HG02610 (cell line): ENCODE measurements at regions not wholly inside any gene's neighbourhood (a gene's known extent, or its start where the extent isn't known, plus 50 kb on each side); places are given as distances from the start of the nearest gene placed in this dataset.

Experiments
- ATAC-seq: cut with Tn5 transposase; IDR thresholded peaks from one replicate; pipeline ENCODE4 v1.9.1; 2021; ENCODE audit warnings: mild to moderate bottlenecking, moderate library complexity; ENCODE audit not compliant: unreplicated experiment

GRCh38 chr3:66592016-66592761 lies 91.4 kb upstream of the LRIG1 start:
- no peak for ATAC-seq

GRCh38 chr3:66592927-66593625 lies 92.3 kb upstream of the LRIG1 start:
- ATAC-seq = no peak

GRCh38 chr3:66593978-66594377 lies 93.2 kb upstream of the LRIG1 start:
- ATAC-seq = no peak

GRCh38 chr3:66597308-66597863 lies 96.6 kb upstream of the LRIG1 start:
- ATAC-seq = no peak

- no peak for ATAC-seq
These were observed 97.3 kb upstream of the LRIG1 start for GRCh38 chr3:66598168-66598567.

GRCh38 chr3:66602237-66602636 lies 101.4 kb upstream of the LRIG1 start:
- no peak for ATAC-seq

- no peak for ATAC-seq
These were observed 101.9 kb upstream of the LRIG1 start for GRCh38 chr3:66602691-66603090.

GRCh38 chr3:66603151-66603611 lies 102.4 kb upstream of the LRIG1 start:
- ATAC-seq = no peak

- ATAC-seq = no peak
These were observed 103.7 kb upstream of the LRIG1 start for GRCh38 chr3:66604481-66604880.

GRCh38 chr3:66606126-66606525 lies 105.3 kb upstream of the LRIG1 start:
- ATAC-seq = no peak

- no peak for ATAC-seq
These were observed 106.0 kb upstream of the LRIG1 start for GRCh38 chr3:66606868-66607267.

- ATAC-seq = no peak
These were observed 109.1 kb upstream of the LRIG1 start for GRCh38 chr3:66609660-66610561.

GRCh38 chr3:66610562-66610909 lies 109.7 kb upstream of the LRIG1 start:
- ATAC-seq = no peak

- ATAC-seq = no peak
These were observed 115.0 kb upstream of the LRIG1 start for GRCh38 chr3:66615643-66616301.

GRCh38 chr3:66617351-66617750 lies 116.5 kb upstream of the LRIG1 start:
- no peak for ATAC-seq

GRCh38 chr3:66618066-66618465 lies 117.2 kb upstream of the LRIG1 start:
- no peak for ATAC-seq

- ATAC-seq = no peak
These were observed 119.5 kb upstream of the LRIG1 start for GRCh38 chr3:66620296-66620695.

- no peak for ATAC-seq
These were observed 122.1 kb upstream of the LRIG1 start for GRCh38 chr3:66622756-66623457.

- ATAC-seq = no peak
These were observed 124.8 kb upstream of the LRIG1 start for GRCh38 chr3:66625505-66626216.
